H9 (cell line): ENCODE measurements at regions not wholly inside any gene's neighbourhood (a gene's known extent, or its start where the extent isn't known, plus 50 kb on each side); places are given as distances from the start of the nearest gene placed in this dataset.

Experiments
- DNase-seq: peaks from one replicate; pipeline ENCODE4 v3.0.0-alpha.2; 2017
- H2AFZ ChIP-seq: one replicate; pipeline ENCODE4 v1.6.1; 2013; ENCODE audit warnings: mild to moderate bottlenecking, low read length, control low read depth, moderate library complexity
- H2AK5ac ChIP-seq: 2 replicates; pipeline ENCODE4 v1.6.1; 2013; ENCODE audit warnings: low read length, control low read depth, mixed read lengths; ENCODE audit not compliant: insufficient read length
- H2BK120ac ChIP-seq: one replicate; pipeline ENCODE4 v1.6.1; 2013; ENCODE audit warnings: low read depth, mild to moderate bottlenecking, low read length, control low read depth, inconsistent platforms; ENCODE audit not compliant: poor library complexity, severe bottlenecking
- H2BK12ac ChIP-seq: 2 replicates; pipeline ENCODE4 v1.6.1; 2013; ENCODE audit warnings: low read length, control low read depth, mixed read lengths, low read depth; ENCODE audit not compliant: insufficient read length
- H2BK15ac ChIP-seq: 2 replicates; pipeline ENCODE4 v1.6.1; 2013; ENCODE audit warnings: low read depth, low read length, control low read depth
- H2BK20ac ChIP-seq: one replicate; pipeline ENCODE4 v1.6.1; 2013; ENCODE audit warnings: low read depth, mild to moderate bottlenecking, low read length, control low read depth, inconsistent platforms; ENCODE audit not compliant: poor library complexity, severe bottlenecking
- H2BK5ac ChIP-seq: 2 replicates; pipeline ENCODE4 v1.6.1; 2013; ENCODE audit warnings: low read length, control low read depth, mixed read lengths; ENCODE audit not compliant: insufficient read length
- H3K14ac ChIP-seq: 2 replicates; pipeline ENCODE4 v1.6.1; 2013; ENCODE audit warnings: low read length, control low read depth; ENCODE audit not compliant: insufficient read depth
- H3K18ac ChIP-seq: 2 replicates; pipeline ENCODE4 v1.6.1; 2013; ENCODE audit warnings: low read depth, mild to moderate bottlenecking, mixed read lengths, low read length, control low read depth; ENCODE audit not compliant: insufficient read length
- H3K23ac ChIP-seq: 2 replicates; pipeline ENCODE4 v1.6.1; 2013; ENCODE audit warnings: low read length, control low read depth, mixed read lengths, low read depth; ENCODE audit not compliant: insufficient read length
- H3K23me2 ChIP-seq: 2 replicates; pipeline ENCODE4 v1.6.1; 2013; ENCODE audit warnings: low read depth, mild to moderate bottlenecking, mixed read lengths, low read length, control low read depth; ENCODE audit not compliant: insufficient read length, poor library complexity, severe bottlenecking
- H3K27ac ChIP-seq: 2 replicates; pipeline ENCODE4 v1.5.1; 2013; ENCODE audit warnings: low read length, control low read depth, mixed read lengths, low read depth; ENCODE audit not compliant: insufficient read length
- H3K27me3 ChIP-seq: 2 replicates; pipeline ENCODE4 v1.6.1; 2013; ENCODE audit warnings: low read length, control low read depth, inconsistent platforms; ENCODE audit not compliant: insufficient read depth
- H3K4ac ChIP-seq: 2 replicates; pipeline ENCODE4 v1.6.1; 2013; ENCODE audit warnings: low read depth, mild to moderate bottlenecking, control low read depth, inconsistent platforms, low read length, moderate library complexity
- H3K4me1 ChIP-seq: 2 replicates; pipeline ENCODE4 v1.6.1; 2013; ENCODE audit warnings: low read length, control low read depth, inconsistent platforms; ENCODE audit not compliant: insufficient read depth
- H3K4me2 ChIP-seq: 2 replicates; pipeline ENCODE4 v1.6.1; 2013; ENCODE audit warnings: low read length, control low read depth, mixed read lengths; ENCODE audit not compliant: insufficient read length, insufficient read depth
- H3K56ac ChIP-seq: 2 replicates; pipeline ENCODE4 v1.6.1; 2013; ENCODE audit warnings: low read depth, mild to moderate bottlenecking, mixed read lengths, low read length, control low read depth; ENCODE audit not compliant: insufficient read length
- H3K79me1 ChIP-seq: 2 replicates; pipeline ENCODE4 v1.6.1; 2013; ENCODE audit warnings: low read depth, mild to moderate bottlenecking, moderate library complexity, low read length, control low read depth, inconsistent platforms; ENCODE audit not compliant: insufficient read depth, poor library complexity, severe bottlenecking
- H3K79me2 ChIP-seq: 2 replicates; pipeline ENCODE4 v1.6.1; 2013; ENCODE audit warnings: low read length, control low read depth, inconsistent platforms; ENCODE audit not compliant: insufficient read depth
- H3K9ac ChIP-seq: 2 replicates; pipeline ENCODE4 v1.6.1; 2013; ENCODE audit warnings: low read length, control low read depth, mixed read lengths; ENCODE audit not compliant: insufficient read length; ENCODE audit errors: extremely low read depth
- H3K9me3 ChIP-seq: one replicate; pipeline ENCODE4 v1.6.1; 2013; ENCODE audit warnings: low read depth, low read length, inconsistent platforms; ENCODE audit not compliant: control insufficient read depth
- H3T11ph ChIP-seq: one replicate; pipeline ENCODE4 v1.6.1; 2013; ENCODE audit warnings: mild to moderate bottlenecking, low read length, control low read depth, inconsistent platforms
- H4K20me1 ChIP-seq: one replicate; pipeline ENCODE4 v1.6.1; 2013; ENCODE audit not compliant: control insufficient read depth, insufficient read length, insufficient read depth
- H4K5ac ChIP-seq: 2 replicates; pipeline ENCODE4 v1.6.1; 2013; ENCODE audit warnings: low read depth, mild to moderate bottlenecking, mixed read lengths, low read length, control low read depth; ENCODE audit not compliant: insufficient read length
- H4K8ac ChIP-seq: replicated peaks from 2 replicates; pipeline ENCODE4 v1.6.1; 2013; ENCODE audit warnings: low read length, control low read depth, mixed read lengths, low read depth; ENCODE audit not compliant: insufficient read length
- H4K91ac ChIP-seq: 2 replicates; pipeline ENCODE4 v1.6.1; 2013; ENCODE audit warnings: low read depth, mild to moderate bottlenecking, moderate library complexity, mixed read lengths, low read length, control low read depth; ENCODE audit not compliant: insufficient read length
- H3K27ac Mint-ChIP-seq, 3 experiments: 2 replicates in 2 of 3; 3 replicates in 1 of 3; pipeline ENCODE4 v1.8.0; 2020 to 2021; ENCODE audit warnings: mixed read lengths in 3 of 3, mild to moderate bottlenecking in 1 of 3, moderate library complexity in 1 of 3
- H3K27me3 Mint-ChIP-seq: 2 replicates; pipeline ENCODE4 v1.8.0; 2021; ENCODE audit warnings: low read depth, mild to moderate bottlenecking, moderate library complexity, mixed read lengths
- H3K36me3 Mint-ChIP-seq, 3 experiments: 2 replicates in 2 of 3; 3 replicates in 1 of 3; pipeline ENCODE4 v1.8.0; 2020 to 2021; ENCODE audit warnings: low read depth in 3 of 3, mixed read lengths in 3 of 3; ENCODE audit not compliant: insufficient read depth in 1 of 3
- H3K4me1 Mint-ChIP-seq, 2 experiments: 2 replicates each; pipeline ENCODE4 v1.8.0; 2020; ENCODE audit warnings: mixed read lengths in 2 of 2
- H3K4me3 Mint-ChIP-seq, 2 experiments: 2 replicates in 1 of 2; 3 replicates in 1 of 2; pipeline ENCODE4 v1.8.0; 2020 to 2021; ENCODE audit warnings: mild to moderate bottlenecking in 2 of 2, mixed read lengths in 2 of 2, moderate library complexity in 1 of 2
- H3K9me3 Mint-ChIP-seq, 2 experiments: 2 replicates in 1 of 2; 3 replicates in 1 of 2; pipeline ENCODE4 v1.8.0; 2020; ENCODE audit warnings: mild to moderate bottlenecking in 2 of 2, mixed read lengths in 2 of 2, moderate library complexity in 1 of 2
- WGBS: extraction: QIAGEN DNeasy Blood & Tissue Kit; methylation state at CpG from one replicate; pipeline ENCODE4 v1.1.7; 2013; ENCODE audit warnings: missing lambda C conversion rate, low lambda C conversion rate, mixed read lengths; ENCODE audit not compliant: insufficient read length; ENCODE audit errors: extremely low coverage; 5-methylcytosine and 5-hydroxymethylcytosine counted together
- TF ChIP-seq, protein P1 (sequence below): fragments of 200-600 bp; sonication (generic); conservative IDR thresholded peaks from 3 replicates; pipeline ENCODE4 v1.8.0; 2021; ENCODE audit warnings: antibody characterized with exemption, mild to moderate bottlenecking

DNA sequence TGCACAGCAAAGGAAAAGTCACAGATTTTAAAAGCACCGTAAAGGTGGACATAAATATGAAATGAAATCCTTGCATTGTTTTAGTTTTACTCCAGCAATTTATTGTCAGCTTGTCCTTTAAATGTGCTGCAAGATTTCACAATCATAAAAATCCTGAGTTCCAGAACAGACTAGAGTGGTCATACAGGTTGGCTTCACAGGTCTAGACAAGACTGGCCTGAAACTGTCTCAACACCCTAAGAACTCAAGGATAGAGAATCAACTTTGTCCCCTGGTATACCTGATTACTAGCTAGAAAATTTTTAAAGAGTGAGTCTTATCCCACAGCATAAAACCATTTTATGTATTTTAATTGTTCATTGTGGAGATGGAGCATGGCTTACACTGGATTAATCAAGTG is 521.7 kb upstream of the MCTP2 start:
- Histone ChIP-seq H3K9me3 (no peaks in the 10 kb centered on the region), H3K4ac (no peak overlapping the region), H3K79me1 (no peaks in the 10 kb centered on the region), H3K4me2 (no peak overlapping the region), H3K79me2 (no peaks in the 10 kb centered on the region), H3K14ac (no peak overlapping the region), H2BK120ac (no peak overlapping the region), H3K4me1 (no peaks in the 10 kb centered on the region), H2BK15ac (no peak overlapping the region), H4K20me1 (no peaks in the 10 kb centered on the region), H4K8ac (no peak overlapping the region), H3T11ph (no peak overlapping the region), H3K9ac (no peak overlapping the region), H3K23me2 (no peaks in the 10 kb centered on the region), H4K5ac (no peak overlapping the region), H3K18ac (no peak overlapping the region), H3K27ac (no peak overlapping the region), H2BK5ac (no peak overlapping the region), H2AK5ac (no peak overlapping the region), H4K91ac (no peak overlapping the region), H3K27me3 (no peaks in the 10 kb centered on the region), H2AFZ (no peak overlapping the region), H3K56ac (no peak overlapping the region), H2BK20ac (no peak overlapping the region), H3K23ac (no peak overlapping the region), H2BK12ac (no peak overlapping the region)
- H3K27me3 Mint-ChIP-seq = no peaks in the 10 kb centered on the region
- WGBS = no CpG with 5 or more reads among the region's 1 CpG
- DNase-seq = no peak
- TF ChIP-seq, protein P1, sequence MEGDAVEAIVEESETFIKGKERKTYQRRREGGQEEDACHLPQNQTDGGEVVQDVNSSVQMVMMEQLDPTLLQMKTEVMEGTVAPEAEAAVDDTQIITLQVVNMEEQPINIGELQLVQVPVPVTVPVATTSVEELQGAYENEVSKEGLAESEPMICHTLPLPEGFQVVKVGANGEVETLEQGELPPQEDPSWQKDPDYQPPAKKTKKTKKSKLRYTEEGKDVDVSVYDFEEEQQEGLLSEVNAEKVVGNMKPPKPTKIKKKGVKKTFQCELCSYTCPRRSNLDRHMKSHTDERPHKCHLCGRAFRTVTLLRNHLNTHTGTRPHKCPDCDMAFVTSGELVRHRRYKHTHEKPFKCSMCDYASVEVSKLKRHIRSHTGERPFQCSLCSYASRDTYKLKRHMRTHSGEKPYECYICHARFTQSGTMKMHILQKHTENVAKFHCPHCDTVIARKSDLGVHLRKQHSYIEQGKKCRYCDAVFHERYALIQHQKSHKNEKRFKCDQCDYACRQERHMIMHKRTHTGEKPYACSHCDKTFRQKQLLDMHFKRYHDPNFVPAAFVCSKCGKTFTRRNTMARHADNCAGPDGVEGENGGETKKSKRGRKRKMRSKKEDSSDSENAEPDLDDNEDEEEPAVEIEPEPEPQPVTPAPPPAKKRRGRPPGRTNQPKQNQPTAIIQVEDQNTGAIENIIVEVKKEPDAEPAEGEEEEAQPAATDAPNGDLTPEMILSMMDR = no peak
- no peaks in the 10 kb centered on the region for H3K4me1 Mint-ChIP-seq
- H3K36me3 Mint-ChIP-seq = no peaks in the 10 kb centered on the region
- no peaks in the 10 kb centered on the region for H3K9me3 Mint-ChIP-seq
- H3K4me3 Mint-ChIP-seq = no peak overlapping the region
- H3K27ac Mint-ChIP-seq = no peak overlapping the region
